ENCODE measurements at regions not wholly inside any gene's neighbourhood (a gene's known extent, or its start where the extent isn't known, plus 50 kb on each side); places are given as distances from the start of the nearest gene placed in this dataset.

DNA sequence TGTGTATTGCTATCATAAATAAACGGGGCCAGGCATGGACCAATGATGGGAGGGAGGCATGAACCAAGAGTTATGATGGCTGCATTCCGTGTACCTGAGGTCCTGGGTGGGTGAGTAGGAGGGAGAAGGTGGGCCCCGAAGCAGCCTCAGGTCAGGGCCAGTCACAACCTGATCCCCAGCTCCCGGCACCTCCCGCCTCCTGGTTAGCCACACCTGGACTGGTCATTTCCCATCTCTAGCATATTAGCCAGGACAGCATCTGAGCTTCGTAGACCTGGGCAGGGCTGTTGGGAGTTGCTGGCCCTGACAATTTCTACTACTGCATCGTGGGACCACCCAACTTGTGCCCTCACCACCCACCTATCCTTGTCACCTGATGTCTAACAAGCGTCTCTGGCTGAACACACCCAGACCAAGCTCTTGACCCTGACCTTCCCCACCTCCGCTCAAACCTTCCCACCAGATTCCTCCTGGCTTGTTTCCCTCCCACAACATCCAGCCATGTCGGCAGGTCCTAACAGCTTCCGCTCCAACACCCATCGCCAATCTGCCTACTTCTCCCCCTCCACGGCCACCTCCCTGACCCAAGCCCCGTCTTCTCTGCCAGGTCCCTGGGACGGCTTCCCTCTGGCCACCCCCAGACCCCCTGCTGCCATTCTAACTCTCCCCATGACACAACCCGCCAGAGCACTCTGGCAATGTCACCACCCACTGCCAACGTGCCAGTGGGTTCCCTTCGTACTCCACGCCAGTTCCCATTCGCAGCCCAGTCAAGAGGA is 133.8 kb upstream of the IQSEC1 start:
- no peak for TF ChIP-seq ZFP36 (IDR thresholded peaks at IDR 0.05; ENCODE audit: low read depth, low read length, partially characterized antibody)
- TF ChIP-seq XRCC5 (IDR thresholded peaks at IDR 0.05; ENCODE audit: low read depth, low read length) = no peak
- no peak for TF ChIP-seq FOXM1 (IDR thresholded peaks at IDR 0.05; ENCODE audit: low read depth)
- TF ChIP-seq FOXM1 (CRISPR knock-in tag; IDR thresholded peaks at IDR 0.05; ENCODE audit: low read depth) = no peak
- TF ChIP-seq, protein P1, sequence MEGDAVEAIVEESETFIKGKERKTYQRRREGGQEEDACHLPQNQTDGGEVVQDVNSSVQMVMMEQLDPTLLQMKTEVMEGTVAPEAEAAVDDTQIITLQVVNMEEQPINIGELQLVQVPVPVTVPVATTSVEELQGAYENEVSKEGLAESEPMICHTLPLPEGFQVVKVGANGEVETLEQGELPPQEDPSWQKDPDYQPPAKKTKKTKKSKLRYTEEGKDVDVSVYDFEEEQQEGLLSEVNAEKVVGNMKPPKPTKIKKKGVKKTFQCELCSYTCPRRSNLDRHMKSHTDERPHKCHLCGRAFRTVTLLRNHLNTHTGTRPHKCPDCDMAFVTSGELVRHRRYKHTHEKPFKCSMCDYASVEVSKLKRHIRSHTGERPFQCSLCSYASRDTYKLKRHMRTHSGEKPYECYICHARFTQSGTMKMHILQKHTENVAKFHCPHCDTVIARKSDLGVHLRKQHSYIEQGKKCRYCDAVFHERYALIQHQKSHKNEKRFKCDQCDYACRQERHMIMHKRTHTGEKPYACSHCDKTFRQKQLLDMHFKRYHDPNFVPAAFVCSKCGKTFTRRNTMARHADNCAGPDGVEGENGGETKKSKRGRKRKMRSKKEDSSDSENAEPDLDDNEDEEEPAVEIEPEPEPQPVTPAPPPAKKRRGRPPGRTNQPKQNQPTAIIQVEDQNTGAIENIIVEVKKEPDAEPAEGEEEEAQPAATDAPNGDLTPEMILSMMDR (IDR thresholded peaks at IDR 0.05 in 2 of 3, conservative IDR thresholded peaks at IDR 0.05 in 1 of 3; ENCODE audit: insufficient read depth in 2 of 3, low read depth in 1 of 3, low read length in 3 of 3) = no peak
- no peak for TF ChIP-seq RAD21 (CRISPR knock-in tag; conservative IDR thresholded peaks at IDR 0.05 in 1 of 2, IDR thresholded peaks at IDR 0.05 in 1 of 2)
- TF ChIP-seq, protein P2, sequence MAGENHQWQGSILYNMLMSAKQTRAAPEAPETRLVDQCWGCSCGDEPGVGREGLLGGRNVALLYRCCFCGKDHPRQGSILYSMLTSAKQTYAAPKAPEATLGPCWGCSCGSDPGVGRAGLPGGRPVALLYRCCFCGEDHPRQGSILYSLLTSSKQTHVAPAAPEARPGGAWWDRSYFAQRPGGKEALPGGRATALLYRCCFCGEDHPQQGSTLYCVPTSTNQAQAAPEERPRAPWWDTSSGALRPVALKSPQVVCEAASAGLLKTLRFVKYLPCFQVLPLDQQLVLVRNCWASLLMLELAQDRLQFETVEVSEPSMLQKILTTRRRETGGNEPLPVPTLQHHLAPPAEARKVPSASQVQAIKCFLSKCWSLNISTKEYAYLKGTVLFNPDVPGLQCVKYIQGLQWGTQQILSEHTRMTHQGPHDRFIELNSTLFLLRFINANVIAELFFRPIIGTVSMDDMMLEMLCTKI (IDR thresholded peaks at IDR 0.05; ENCODE audit: partially characterized antibody) = no peak
- TF ChIP-seq, protein P3, sequence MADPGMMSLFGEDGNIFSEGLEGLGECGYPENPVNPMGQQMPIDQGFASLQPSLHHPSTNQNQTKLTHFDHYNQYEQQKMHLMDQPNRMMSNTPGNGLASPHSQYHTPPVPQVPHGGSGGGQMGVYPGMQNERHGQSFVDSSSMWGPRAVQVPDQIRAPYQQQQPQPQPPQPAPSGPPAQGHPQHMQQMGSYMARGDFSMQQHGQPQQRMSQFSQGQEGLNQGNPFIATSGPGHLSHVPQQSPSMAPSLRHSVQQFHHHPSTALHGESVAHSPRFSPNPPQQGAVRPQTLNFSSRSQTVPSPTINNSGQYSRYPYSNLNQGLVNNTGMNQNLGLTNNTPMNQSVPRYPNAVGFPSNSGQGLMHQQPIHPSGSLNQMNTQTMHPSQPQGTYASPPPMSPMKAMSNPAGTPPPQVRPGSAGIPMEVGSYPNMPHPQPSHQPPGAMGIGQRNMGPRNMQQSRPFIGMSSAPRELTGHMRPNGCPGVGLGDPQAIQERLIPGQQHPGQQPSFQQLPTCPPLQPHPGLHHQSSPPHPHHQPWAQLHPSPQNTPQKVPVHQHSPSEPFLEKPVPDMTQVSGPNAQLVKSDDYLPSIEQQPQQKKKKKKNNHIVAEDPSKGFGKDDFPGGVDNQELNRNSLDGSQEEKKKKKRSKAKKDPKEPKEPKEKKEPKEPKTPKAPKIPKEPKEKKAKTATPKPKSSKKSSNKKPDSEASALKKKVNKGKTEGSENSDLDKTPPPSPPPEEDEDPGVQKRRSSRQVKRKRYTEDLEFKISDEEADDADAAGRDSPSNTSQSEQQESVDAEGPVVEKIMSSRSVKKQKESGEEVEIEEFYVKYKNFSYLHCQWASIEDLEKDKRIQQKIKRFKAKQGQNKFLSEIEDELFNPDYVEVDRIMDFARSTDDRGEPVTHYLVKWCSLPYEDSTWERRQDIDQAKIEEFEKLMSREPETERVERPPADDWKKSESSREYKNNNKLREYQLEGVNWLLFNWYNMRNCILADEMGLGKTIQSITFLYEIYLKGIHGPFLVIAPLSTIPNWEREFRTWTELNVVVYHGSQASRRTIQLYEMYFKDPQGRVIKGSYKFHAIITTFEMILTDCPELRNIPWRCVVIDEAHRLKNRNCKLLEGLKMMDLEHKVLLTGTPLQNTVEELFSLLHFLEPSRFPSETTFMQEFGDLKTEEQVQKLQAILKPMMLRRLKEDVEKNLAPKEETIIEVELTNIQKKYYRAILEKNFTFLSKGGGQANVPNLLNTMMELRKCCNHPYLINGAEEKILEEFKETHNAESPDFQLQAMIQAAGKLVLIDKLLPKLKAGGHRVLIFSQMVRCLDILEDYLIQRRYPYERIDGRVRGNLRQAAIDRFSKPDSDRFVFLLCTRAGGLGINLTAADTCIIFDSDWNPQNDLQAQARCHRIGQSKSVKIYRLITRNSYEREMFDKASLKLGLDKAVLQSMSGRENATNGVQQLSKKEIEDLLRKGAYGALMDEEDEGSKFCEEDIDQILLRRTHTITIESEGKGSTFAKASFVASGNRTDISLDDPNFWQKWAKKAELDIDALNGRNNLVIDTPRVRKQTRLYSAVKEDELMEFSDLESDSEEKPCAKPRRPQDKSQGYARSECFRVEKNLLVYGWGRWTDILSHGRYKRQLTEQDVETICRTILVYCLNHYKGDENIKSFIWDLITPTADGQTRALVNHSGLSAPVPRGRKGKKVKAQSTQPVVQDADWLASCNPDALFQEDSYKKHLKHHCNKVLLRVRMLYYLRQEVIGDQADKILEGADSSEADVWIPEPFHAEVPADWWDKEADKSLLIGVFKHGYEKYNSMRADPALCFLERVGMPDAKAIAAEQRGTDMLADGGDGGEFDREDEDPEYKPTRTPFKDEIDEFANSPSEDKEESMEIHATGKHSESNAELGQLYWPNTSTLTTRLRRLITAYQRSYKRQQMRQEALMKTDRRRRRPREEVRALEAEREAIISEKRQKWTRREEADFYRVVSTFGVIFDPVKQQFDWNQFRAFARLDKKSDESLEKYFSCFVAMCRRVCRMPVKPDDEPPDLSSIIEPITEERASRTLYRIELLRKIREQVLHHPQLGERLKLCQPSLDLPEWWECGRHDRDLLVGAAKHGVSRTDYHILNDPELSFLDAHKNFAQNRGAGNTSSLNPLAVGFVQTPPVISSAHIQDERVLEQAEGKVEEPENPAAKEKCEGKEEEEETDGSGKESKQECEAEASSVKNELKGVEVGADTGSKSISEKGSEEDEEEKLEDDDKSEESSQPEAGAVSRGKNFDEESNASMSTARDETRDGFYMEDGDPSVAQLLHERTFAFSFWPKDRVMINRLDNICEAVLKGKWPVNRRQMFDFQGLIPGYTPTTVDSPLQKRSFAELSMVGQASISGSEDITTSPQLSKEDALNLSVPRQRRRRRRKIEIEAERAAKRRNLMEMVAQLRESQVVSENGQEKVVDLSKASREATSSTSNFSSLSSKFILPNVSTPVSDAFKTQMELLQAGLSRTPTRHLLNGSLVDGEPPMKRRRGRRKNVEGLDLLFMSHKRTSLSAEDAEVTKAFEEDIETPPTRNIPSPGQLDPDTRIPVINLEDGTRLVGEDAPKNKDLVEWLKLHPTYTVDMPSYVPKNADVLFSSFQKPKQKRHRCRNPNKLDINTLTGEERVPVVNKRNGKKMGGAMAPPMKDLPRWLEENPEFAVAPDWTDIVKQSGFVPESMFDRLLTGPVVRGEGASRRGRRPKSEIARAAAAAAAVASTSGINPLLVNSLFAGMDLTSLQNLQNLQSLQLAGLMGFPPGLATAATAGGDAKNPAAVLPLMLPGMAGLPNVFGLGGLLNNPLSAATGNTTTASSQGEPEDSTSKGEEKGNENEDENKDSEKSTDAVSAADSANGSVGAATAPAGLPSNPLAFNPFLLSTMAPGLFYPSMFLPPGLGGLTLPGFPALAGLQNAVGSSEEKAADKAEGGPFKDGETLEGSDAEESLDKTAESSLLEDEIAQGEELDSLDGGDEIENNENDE (IDR thresholded peaks at IDR 0.05; ENCODE audit: low read depth, low read length) = no peak
- TF ChIP-seq, protein P4, sequence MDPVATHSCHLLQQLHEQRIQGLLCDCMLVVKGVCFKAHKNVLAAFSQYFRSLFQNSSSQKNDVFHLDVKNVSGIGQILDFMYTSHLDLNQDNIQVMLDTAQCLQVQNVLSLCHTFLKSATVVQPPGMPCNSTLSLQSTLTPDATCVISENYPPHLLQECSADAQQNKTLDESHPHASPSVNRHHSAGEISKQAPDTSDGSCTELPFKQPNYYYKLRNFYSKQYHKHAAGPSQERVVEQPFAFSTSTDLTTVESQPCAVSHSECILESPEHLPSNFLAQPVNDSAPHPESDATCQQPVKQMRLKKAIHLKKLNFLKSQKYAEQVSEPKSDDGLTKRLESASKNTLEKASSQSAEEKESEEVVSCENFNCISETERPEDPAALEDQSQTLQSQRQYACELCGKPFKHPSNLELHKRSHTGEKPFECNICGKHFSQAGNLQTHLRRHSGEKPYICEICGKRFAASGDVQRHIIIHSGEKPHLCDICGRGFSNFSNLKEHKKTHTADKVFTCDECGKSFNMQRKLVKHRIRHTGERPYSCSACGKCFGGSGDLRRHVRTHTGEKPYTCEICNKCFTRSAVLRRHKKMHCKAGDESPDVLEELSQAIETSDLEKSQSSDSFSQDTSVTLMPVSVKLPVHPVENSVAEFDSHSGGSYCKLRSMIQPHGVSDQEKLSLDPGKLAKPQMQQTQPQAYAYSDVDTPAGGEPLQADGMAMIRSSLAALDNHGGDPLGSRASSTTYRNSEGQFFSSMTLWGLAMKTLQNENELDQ (CRISPR knock-in tag; IDR thresholded peaks at IDR 0.05; ENCODE audit: borderline replicate concordance) = no peak
- TF ChIP-seq SP1 (CRISPR knock-in tag; IDR thresholded peaks at IDR 0.05) = no peak
- no peak for TF ChIP-seq MEF2A (IDR thresholded peaks at IDR 0.05; ENCODE audit: control insufficient read depth, low read depth, low read length)
- TF ChIP-seq ZFX (CRISPR knock-in tag; IDR thresholded peaks at IDR 0.05) = no peak

Measured in K562 (cell line).